NCI-H1092 (cell line): ENCODE measurements at regions not wholly inside any gene's neighbourhood (a gene's known extent, or its start where the extent isn't known, plus 50 kb on each side); places are given as distances from the start of the nearest gene placed in this dataset.

Experiments
- DNase-seq: peaks from one replicate; lab custom pipeline; 2025; lab: John Stamatoyannopoulos, UW

DNA sequence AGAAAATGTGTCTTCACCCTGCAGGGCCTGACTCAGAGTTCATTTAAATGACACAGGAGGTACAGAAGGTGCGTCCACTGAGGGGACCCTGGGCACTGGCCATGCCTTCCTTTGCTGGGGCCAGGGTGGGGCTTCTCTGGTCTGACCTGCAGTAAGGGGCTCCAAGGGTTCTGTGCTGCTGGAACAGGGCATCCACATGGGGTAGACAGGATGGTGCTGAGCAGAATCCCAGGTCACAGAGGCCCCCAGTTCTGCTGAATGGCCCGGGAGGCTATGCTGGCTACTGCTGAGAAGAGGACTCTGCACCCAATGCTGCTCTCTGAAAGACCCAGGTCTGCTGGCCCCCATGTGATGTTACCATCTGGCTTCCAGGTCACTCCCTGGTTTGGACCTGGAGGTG lies 150.4 kb upstream of the GGTLC1 start:
- no peak for DNase-seq

DNA sequence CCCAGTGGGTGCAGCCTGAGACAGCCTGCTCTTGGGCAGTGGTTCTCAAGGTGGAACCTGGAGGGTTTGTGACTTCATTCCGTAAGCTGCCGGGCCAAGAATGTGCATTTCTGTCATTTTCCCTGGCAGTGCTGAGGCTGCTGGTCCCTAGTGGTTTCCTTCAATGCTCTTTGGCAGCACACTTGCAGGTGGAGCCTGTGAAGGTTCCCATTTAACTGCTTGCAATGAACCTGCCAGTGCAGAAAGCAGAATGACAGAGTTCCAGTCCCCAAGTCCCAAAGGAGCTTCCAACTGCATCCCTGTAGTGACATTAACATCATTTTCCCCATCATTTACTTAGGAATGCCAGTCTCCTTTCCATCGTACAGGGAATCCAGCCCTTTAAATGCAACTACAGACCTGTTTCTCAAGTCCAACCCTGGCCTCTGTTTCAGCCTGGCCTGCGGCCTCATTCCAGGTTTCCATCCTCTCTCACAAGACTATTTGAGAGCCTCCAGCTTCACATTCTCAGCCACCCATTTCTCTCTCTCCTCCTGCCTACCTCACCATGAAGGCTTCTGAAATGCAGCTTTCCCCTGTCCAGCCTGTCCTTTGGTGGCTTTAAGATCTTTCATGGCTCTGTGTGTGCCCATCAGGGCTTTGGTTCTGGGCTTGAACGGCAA lies 149.7 kb upstream of the GGTLC1 start:
- DNase-seq = no peak

DNA sequence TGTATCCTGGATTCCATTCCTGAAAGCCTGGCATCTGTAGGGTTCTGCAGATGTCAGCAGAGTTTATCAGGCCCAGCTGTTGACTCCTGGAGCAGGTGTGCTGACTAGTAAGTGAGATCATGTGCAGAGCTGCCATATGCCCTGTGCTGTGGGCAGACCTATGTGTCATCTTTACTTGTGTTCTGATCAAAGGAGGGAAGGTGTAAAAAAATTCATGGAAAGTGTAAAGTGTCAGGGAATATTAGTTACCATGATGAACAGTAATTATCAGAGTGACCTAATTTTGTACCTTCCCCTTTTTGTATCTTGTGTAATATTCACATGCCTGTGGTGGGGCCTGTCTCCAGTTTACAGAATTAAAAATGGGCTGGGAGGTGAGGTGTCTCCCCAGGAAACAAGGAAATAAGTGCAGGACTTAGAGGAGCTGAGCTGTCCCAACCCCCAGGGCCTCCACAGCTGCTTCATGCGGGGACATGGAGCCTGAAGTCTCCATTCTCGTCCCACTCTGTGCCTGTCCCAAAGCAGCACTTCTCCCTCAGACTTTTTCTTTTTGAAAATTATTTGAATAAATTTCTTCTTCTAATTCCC lies 148.2 kb upstream of the GGTLC1 start:
- no peak for DNase-seq

DNA sequence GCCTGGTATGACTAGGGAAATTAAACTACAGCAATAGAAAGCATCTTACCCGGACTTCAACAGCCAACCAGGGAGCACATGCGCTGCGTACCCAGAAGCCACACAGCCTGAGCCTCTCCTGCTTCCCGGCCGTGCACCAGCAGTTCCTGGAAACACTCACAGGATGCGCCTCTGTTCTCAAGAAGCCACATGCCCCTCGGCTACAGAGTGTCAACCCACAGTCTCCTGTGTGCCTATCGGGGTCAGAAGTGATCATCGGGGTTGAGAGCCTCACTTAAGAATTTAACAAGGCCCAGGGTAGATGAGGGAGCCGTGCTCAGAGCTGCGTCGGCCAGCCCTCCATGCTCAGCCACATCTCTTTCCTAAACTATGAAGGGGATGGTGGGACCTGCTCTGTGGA lies 147.2 kb upstream of the GGTLC1 start:
- no peak for DNase-seq

DNA sequence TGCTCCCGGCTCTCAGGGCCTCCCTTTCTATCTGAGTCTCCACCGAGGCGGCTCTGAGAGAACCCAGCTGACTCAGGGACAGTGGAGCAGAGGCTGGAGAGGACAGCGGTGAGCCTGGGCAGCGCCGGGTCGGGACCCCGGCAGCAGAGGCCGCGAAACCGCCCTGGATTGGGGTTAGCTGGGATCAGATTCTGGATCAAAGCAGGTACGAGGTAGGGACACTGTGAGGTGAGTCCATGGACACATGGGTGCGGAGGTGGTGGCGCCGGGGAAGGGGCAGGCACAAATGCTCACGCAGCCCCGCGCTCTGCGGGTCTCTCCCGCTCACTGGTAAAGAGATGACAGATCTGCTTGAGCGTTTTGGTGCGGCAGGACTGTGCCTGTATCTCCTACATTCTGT lies 146.4 kb upstream of the GGTLC1 start:
- no peak for DNase-seq

DNA sequence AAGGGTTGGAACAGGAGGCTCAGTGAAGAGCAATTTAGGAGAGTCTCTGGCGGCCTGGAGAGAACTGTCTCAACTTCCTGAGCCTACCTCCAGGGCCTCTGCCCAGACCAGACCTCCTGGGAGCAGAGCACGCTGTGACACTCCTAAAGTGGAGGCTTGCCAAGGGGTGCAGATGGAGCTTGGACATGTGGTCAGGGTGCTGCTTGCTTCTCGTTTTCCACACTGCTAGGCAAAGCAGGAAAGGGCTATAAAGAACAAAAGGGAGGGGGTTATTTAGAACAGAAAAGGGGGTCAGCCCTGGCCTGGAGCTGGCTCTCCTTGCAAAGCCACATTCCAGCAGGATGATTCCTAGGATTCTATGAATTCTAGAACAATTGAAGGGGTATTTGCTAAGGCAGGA lies 145.7 kb upstream of the GGTLC1 start:
- peak; percentile 31 for DNase-seq

DNA sequence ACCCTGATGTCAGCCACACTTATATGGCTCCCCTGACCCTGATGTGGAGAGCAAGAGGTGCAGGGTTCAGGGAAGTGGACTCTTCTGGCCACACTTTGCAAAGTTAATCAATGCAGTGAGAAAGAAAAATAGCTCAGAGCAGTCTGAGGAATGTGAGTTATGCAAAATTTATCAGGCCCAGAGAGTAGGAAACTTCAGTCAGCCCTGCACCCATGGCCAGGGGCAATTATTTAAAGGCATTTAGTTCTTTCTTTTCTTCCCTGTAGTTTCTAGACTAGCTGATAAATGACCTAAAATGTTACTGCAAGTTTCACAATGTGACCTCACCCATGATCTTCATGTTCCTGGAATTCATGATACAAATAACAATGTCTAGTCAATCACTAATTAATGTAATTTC lies 143.7 kb upstream of the GGTLC1 start:
- no peak for DNase-seq

DNA sequence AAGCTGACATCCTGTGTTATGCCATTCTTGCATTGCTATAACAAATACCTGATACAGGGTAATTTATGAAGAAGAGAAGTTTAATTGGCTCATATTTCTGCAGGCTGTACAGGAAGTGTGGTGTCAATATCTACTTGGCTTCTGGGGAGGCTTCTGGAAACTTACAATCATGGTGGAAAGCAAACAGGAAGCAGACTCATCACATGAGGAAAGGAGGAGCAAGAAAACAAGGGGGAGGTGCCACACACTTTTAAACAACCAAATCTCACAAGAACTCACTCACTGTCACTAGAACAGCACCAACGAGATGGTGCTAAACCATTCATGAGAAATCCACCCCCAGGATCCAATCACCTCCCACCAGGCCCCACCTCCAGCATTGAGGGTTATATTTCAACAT lies 143.1 kb upstream of the GGTLC1 start:
- no peak for DNase-seq

DNA sequence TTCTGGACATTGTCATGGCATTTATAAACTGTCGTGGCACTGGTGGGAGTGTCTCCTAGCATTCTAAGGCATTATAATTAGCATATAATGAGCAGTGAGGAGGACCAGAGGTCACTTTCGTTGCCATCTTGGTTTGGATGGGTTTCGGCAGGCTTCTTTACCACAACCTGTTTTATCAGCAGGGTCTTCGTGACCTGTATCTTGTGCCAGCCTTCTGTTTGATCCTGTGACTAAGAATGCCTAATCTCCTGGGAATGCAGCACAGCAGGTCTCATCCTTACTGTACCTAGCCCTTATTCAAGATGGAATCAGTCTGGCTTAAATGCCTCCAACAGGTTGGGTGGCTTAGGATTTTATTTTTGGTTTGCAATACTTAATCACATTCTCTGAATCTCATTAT lies 142.7 kb upstream of the GGTLC1 start:
- no peak for DNase-seq

DNA sequence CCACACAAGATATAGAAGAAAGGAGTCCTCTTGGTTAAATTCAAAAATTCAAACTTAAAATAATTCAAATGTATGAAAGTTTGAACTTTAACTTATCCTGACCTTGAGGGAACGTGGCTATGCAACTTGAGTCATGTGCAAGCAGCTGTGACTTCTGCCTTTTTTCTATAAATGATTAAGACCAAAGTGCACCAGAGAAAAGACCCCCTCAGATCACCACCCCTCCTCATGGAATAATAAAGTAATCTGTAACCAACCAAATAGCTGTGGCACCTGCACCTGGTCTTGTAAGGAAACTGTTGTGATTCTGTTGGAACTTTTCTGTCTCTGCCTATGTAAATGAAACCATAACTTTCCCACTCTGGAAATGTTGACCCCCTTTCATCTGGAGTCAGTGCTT lies 141.1 kb upstream of the GGTLC1 start:
- no peak for DNase-seq

DNA sequence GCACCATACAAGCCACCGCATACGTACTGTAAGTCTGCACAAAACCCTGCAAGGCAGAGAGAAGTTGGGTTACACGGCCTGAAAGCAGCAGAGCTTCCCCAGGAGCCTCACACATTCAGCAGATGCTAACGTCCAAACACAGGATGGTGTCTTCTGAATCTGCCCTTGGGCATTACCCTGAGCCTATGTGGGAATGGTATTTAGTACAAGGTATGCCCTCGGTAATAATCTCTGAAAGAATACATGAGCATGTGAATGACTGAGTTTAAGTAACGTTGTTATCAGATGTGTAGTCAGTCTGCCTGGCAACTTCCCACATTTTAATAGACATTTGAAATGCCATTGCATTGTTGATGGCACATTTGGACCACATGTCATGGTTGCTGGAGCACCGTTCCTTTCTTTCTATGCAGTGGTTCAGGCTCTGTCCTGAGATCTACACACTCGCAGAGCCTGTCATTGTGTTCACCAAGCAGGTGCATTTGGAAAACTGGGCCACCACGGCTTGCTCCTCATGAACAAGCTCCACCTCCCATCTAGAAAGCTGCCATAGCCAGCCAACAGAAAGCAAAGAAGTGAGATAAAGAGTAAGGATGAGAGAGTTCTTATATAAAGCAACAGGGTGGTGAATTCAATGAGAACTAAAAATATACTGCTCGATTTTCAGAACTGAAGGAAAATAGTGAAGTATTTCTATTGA lies 136.5 kb upstream of the GGTLC1 start:
- DNase-seq = no peak

DNA sequence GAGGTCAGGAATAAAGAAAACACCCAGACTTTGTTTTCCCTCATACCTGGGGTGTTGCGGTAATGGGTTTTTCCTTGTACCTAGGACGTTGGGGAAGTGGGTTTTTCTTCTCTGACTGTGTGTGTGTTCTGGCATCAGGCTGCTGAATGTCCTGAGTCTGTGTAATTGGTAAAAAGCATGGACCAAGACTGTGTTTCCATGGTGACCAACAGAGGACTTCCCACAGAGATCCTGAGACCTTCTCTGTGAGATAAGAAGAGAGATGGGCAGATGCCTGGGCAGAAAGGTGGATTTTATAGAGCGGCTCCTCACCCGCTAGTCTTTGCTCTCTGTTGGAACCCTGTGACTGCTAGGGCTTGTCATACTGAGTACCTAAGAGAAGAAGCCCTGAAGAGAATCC lies 135.4 kb upstream of the GGTLC1 start:
- DNase-seq = no peak

DNA sequence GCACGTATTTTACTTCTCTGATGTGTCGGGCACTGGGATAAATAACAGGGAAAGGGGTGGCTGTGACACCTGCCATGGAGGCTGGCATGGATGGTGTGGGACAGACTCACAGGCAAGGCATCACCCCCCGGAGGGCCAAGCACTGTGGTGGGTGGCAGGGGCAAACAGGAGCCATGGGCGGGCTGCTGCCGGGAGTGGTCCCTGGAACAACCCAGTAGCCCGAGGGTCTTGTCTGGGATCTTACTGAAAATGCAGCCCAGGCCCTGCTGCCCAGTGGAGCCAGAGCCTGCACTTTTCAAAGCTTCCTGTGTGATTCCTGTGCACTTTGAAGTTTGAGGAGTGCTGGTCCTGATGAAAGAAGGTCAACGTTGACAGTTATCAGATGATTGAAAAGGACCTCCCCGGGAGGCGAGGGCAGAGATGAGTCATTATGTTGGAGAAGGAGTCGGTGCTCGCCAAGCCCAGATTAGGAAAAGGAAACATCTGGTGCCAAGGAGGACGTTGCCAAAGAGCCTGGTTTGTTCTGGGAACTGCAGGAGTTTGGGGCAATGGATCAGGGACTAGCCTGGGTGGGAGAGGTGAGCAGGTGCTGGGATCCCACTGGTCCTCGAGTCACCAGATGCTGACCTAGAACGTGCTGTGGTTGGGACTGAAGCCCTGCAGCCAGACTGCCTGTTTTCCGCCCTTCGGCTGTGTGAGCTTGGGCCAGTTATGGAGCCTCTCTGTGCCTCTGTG lies 130.0 kb upstream of the GGTLC1 start:
- no peak for DNase-seq

DNA sequence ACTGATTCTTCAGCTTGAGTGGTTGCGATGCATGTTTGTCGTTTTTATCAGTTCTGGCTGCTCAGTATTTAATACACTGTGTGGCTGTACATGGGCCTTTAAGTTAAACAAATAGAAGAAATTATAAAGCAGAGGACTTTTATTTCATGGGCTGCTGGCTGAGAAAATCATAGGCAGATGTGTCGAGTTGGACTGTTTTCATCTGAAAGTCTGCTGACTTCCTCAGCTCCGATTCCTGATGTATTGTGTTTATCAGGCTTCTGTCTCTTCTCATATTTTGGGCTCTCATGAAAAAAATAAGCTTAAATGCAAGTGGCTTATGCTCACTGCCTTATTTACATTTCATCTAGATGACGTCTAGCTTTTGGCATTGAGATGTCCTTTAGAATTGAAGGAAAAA lies 129.5 kb upstream of the GGTLC1 start:
- DNase-seq = no peak

DNA sequence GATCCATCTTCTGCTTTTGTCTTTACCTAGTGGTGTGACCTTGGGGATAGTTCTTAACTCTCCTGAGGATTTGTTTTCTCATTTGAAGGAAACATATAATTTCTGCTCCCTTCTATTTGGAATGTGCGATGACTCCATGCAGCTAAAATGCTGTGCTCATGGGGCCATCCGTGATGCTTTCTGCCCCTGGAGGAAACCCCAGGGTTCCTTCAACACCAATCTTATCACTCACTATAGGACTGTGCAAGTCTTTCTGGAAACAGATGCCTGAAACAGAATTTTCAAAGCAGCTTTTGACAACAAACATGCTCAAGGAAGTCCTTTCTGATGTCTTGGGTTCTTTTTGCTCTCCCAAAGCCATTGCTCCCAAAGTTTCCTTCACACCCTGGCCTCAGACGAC lies 128.8 kb upstream of the GGTLC1 start:
- DNase-seq = no peak

DNA sequence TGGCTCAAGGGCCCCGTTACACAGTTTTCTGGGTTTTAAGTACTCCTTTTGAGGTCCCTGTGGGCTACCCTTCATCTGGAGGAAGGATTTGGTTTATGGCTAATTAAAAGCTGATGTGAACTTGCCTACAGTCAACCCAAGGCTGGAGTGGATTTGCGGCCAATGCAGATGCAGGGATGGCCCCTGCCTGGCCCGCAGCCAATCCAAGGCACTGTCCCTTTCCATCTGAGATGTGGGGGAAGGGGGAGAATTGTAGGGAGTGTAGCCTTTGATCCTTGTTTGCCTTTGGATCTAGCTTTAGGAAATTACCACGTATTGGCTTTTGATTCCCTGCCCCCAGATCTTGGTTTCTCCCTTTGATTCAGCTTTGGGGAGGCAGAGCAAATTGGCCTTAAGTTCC lies 128.0 kb upstream of the GGTLC1 start:
- no peak for DNase-seq

DNA sequence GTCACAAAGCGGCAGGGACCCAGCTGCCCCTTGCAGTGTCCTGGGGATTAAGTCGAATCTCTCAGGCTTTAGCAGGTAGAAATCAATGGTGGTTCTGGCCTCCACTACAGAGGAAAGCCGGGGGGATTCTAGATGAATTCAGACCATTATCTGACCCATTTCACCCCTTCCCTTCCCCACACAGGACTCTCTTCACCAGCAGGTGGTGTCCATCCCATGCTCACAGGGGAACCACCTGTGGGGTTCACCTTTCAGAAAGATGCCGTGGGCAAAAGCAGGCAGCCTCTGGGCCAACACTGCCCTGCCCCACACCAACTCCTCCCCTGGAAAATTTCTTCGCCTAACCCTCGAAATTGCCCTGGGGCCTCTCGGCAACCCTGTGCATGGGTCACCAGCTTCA lies 123.8 kb upstream of the GGTLC1 start:
- no peak for DNase-seq

DNA sequence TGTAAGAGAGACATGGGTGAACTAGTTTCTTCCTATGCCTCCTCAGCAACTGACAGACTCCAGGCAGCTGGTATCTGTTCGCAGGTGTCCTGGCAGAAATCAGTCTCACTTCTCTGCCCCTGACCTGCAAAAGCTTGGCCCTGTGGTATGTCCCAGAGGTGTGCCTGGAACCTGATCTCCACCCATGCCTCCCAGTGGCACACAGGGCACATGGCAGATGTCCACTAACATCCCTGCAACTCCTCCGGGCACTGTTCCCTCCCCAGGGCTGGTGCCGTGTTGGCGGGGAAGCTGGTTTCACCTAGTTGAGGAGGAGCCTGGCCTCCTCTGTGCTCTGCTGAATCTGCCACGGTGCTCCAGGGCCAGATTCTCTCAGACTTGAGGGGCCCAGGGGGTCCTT lies 123.3 kb upstream of the GGTLC1 start:
- no peak for DNase-seq

DNA sequence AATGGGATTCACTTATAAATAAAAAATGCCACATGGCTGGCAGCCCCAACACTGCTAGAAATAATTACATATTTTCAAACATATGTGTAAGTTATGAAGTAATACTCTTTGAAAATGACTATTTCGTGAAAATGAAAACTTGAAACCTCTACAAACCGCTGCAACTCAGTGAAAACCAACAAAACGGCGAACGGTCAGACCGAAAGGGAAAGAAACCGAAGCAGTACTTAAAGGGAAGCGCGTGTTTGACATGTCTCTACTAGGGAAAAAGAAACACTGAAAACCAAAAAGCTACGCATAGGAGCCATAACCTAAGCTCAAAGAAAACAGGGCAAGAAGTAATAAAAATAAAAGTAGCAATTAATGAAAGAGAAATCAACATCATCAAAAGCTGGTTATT lies 121.0 kb upstream of the GGTLC1 start:
- DNase-seq = no peak

DNA sequence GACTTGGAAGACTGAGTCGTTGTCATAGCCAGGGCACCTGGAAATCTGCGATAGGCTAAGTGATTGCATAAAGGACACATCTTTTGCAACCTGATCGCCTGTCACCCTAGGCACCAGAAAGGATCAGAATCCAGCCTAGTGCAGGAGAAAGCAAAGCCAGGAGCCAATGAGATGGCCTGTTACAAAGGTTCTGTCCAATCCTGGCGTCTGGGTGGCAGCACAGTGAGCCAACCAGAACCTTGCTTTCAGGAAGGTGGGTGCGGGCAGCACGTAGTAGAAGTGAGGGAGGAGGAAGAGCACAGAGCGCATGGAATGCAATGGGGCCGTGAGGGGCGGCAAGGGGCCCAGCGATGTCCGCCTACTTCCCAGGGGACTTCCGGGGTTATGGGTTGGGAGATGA lies 120.4 kb upstream of the GGTLC1 start:
- no peak for DNase-seq

DNA sequence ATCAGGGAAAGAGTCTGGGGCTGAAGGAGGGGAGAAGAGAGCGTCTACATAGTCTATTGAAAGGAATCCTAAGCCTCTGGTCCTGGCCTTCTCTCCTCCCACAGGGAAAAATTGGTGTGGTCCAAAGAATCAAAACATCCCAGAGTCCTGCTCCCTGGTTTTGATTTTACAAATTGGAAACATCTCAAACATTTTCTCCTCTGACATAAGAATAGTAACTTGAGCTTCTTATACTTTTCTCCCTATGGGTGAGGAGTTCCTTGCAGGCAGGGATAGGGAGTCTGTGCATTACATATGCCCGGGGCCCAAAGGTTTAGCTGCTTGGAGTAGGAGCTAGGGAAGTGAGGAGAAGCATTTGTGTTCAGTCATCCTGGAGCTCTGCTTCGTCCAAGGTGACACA lies 120.0 kb upstream of the GGTLC1 start:
- DNase-seq = no peak

DNA sequence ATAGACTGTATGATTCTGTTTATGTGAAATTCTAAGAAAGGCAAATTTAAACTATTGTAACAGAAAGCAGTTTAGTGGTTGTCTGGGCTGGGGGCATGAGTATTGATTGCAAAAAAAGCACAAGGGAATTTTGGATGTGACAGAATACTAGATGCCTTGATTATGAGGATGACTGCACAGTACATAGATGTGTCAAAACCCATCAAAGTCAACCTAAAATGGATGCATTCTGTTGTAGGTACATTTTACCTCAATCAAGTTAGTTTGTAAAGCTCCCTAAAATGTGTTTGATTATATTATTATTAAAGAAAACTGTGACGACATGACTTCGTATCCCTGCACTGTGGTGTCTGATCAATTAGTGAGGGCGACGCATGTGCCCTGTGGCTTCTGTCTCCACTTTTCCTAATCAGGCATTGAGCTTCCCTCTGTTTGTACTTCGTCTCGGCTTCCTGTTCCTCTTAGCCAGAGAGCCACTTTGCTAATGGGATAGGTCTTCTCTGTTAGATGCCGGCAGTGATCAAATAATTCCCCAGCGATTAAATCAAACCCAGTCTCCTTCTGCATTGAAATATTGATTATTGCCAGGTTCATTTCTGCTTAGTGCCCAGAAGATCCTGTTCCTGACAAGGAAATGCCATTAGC lies 118.3 kb upstream of the GGTLC1 start:
- DNase-seq = no peak
